Fibroblast of skin of abdomen (primary cell): ENCODE measurements at regions not wholly inside any gene's neighbourhood (a gene's known extent, or its start where the extent isn't known, plus 50 kb on each side); places are given as distances from the start of the nearest gene placed in this dataset.

Experiments
- DNase-seq: peaks from one replicate; pipeline ENCODE4 v3.0.0-alpha.2; 2013

- peak; percentile 95 for DNase-seq
These were observed 144.9 kb upstream of the SESN3 start for GRCh38 chr11:95375886-95376285.

GRCh38 chr11:95375451-95375850 is 144.4 kb upstream of the SESN3 start:
- DNase-seq = no peak

- no peak for DNase-seq
These were observed 143.1 kb upstream of the SESN3 start for GRCh38 chr11:95374105-95374504.

- DNase-seq = no peak
These were observed 142.2 kb upstream of the SESN3 start for GRCh38 chr11:95373241-95373640.

GRCh38 chr11:95372097-95372656 is 141.2 kb upstream of the SESN3 start:
- no peak for DNase-seq

- no peak for DNase-seq
These were observed 140.2 kb upstream of the SESN3 start for GRCh38 chr11:95371153-95371552.

- no peak for DNase-seq
These were observed 136.7 kb upstream of the SESN3 start for GRCh38 chr11:95367726-95368125.

- DNase-seq = no peak
These were observed 134.3 kb upstream of the SESN3 start for GRCh38 chr11:95365348-95365747.

- DNase-seq = peak; percentile 12
These were observed 133.6 kb upstream of the SESN3 start for GRCh38 chr11:95364324-95365295.

- DNase-seq = no peak
These were observed 132.7 kb upstream of the SESN3 start for GRCh38 chr11:95363708-95364107.

GRCh38 chr11:95363164-95363563 is 132.2 kb upstream of the SESN3 start:
- DNase-seq = no peak

GRCh38 chr11:95361180-95361579 is 130.2 kb upstream of the SESN3 start:
- DNase-seq = no peak

- no peak for DNase-seq
These were observed 129.5 kb upstream of the SESN3 start for GRCh38 chr11:95360377-95361075.

- no peak for DNase-seq
These were observed 128.8 kb upstream of the SESN3 start for GRCh38 chr11:95359756-95360155.

- DNase-seq = no peak
These were observed 128.3 kb upstream of the SESN3 start for GRCh38 chr11:95359341-95359663.

GRCh38 chr11:95358511-95359340 is 127.7 kb upstream of the SESN3 start:
- no peak for DNase-seq

- DNase-seq = no peak
These were observed 123.3 kb upstream of the SESN3 start for GRCh38 chr11:95354304-95354703.

- DNase-seq = no peak
These were observed 122.7 kb upstream of the SESN3 start for GRCh38 chr11:95353706-95354105.

- DNase-seq = no peak
These were observed 121.8 kb upstream of the SESN3 start for GRCh38 chr11:95352733-95353346.

- DNase-seq = no peak
These were observed 118.4 kb upstream of the SESN3 start for GRCh38 chr11:95349345-95349942.

GRCh38 chr11:95346265-95346664 is 115.3 kb upstream of the SESN3 start:
- no peak for DNase-seq

GRCh38 chr11:95345651-95346050 is 114.6 kb upstream of the SESN3 start:
- DNase-seq = no peak
